OCI-LY7 (cell line): ENCODE measurements at regions not wholly inside any gene's neighbourhood (a gene's known extent, or its start where the extent isn't known, plus 50 kb on each side); places are given as distances from the start of the nearest gene placed in this dataset.

Source experiments
- BruUV-seq: library from RNA; stranded (reverse); fragments of 400-500 nt; replicated peaks from 2 replicates; lab custom pipeline; 2021; lab: Mats Ljungman, UMichigan
- CTCF ChIA-PET: fragments of 300-600 bp; sonication (Branson Sonifier 250); formaldehyde crosslinking; loops from one replicate; lab custom pipeline; 2022; ENCODE audit warnings: antibody characterized with exemption; ENCODE audit not compliant: unreplicated experiment; lab: Charles Lee
- POLR2A ChIA-PET: fragments of 300-600 bp; sonication (Branson Sonifier 250); formaldehyde crosslinking; loops from one replicate; lab custom pipeline; 2022; ENCODE audit warnings: antibody characterized with exemption; lab: Charles Lee
- DNase-seq: peaks from one replicate; pipeline ENCODE4 v3.0.0-alpha.2; 2015; ENCODE audit warnings: low spot score
- H2AFZ ChIP-seq: fragments of 200-600 bp; sonication (generic), shearing (Covaris generic); 2 replicates; pipeline ENCODE4 v1.6.1; 2014; ENCODE audit warnings: mild to moderate bottlenecking, antibody characterized with exemption, low read length, moderate library complexity
- H3K27ac ChIP-seq: fragments of 200-600 bp; sonication (generic); 2 replicates; pipeline ENCODE4 v1.5.1; 2014; ENCODE audit warnings: mixed run types, low read depth, mild to moderate bottlenecking, moderate library complexity, low read length, inconsistent platforms; ENCODE audit not compliant: poor library complexity, severe bottlenecking
- H3K36me3 ChIP-seq: fragments of 200-600 bp; sonication (generic); 2 replicates; pipeline ENCODE4 v1.6.1; 2014; ENCODE audit warnings: mild to moderate bottlenecking, antibody characterized with exemption, low read length, moderate library complexity, mixed read lengths; ENCODE audit not compliant: insufficient read depth
- H3K4me1 ChIP-seq: fragments of 200-600 bp; sonication (generic); 2 replicates; pipeline ENCODE4 v1.5.1; 2014; ENCODE audit warnings: mild to moderate bottlenecking, low read length; ENCODE audit not compliant: insufficient read depth, poor library complexity, severe bottlenecking
- H3K4me2 ChIP-seq: fragments of 200-600 bp; sonication (generic); 2 replicates; pipeline ENCODE4 v1.6.1; 2014; ENCODE audit warnings: mild to moderate bottlenecking, low read length
- H3K4me3 ChIP-seq: fragments of 200-600 bp; sonication (generic); 2 replicates; pipeline ENCODE4 v1.5.1; 2014; ENCODE audit warnings: mild to moderate bottlenecking, low read depth, low read length; ENCODE audit not compliant: poor library complexity, severe bottlenecking
- H3K79me2 ChIP-seq: fragments of 200-600 bp; sonication (generic); 2 replicates; pipeline ENCODE4 v1.6.1; 2016; ENCODE audit warnings: low read depth, mild to moderate bottlenecking, low read length, moderate library complexity, mixed read lengths; ENCODE audit not compliant: insufficient read depth
- H3K9me2 ChIP-seq: fragments of 200-600 bp; sonication (generic); 2 replicates; pipeline ENCODE4 v1.6.1; 2016; ENCODE audit warnings: mild to moderate bottlenecking, low read length, mixed read lengths; ENCODE audit not compliant: insufficient read depth
- H3K9me3 ChIP-seq: fragments of 200-600 bp; sonication (generic); 2 replicates; pipeline ENCODE4 v1.6.1; 2014; ENCODE audit warnings: mild to moderate bottlenecking, mixed run types, low read length, mixed read lengths
- H4K20me1 ChIP-seq: fragments of 200-600 bp; sonication (generic); 2 replicates; pipeline ENCODE4 v1.6.1; 2014; ENCODE audit warnings: mild to moderate bottlenecking, antibody characterized with exemption, low read length, moderate library complexity, mixed read lengths; ENCODE audit not compliant: insufficient read depth
- CTCF ChIP-seq: fragments of 200-600 bp; sonication (generic); conservative IDR thresholded peaks from 2 replicates; pipeline ENCODE4 v1.5.1; 2014; ENCODE audit warnings: mild to moderate bottlenecking, antibody characterized with exemption, low read length, moderate library complexity, mixed read lengths
- EZH2phosphoT487 ChIP-seq: fragments of 200-600 bp; sonication (generic); IDR thresholded peaks from 2 replicates; pipeline ENCODE4 v1.6.1; 2018; ENCODE audit warnings: low read depth, borderline replicate concordance, mild to moderate bottlenecking, mixed run types, antibody characterized with exemption, low read length, moderate library complexity, mixed read lengths
- intact Hi-C: fragments of 100-400 bp; cut with micrococcal nuclease; formaldehyde crosslinking; loops from one replicate; pipeline ENCODE4 v1.10.0; 2022; ENCODE audit not compliant: unreplicated experiment

- Histone ChIP-seq H3K9me3 (no peaks in the 10 kb centered on the region), H3K36me3 (no peaks in the 10 kb centered on the region), H3K9me2 (no peaks in the 10 kb centered on the region), H3K27ac (no peak overlapping the region), H2AFZ (no peak overlapping the region), H3K4me1 (no peaks in the 10 kb centered on the region), H4K20me1 (no peaks in the 10 kb centered on the region), H3K4me3 (no peak overlapping the region), H3K79me2 (no peaks in the 10 kb centered on the region), H3K4me2 (no peak overlapping the region)
- ChIA-PET POLR2A (no interaction called here), CTCF (no interaction called here)
- DNase-seq: no peak
- TF ChIP-seq EZH2phosphoT487: no peak
- no peak for TF ChIP-seq CTCF
- BruUV-seq: no TSS peak
- intact Hi-C loops: no loop called here
Measured at GRCh38 chr14:86310611-86311010, 780.7 kb downstream of the FLRT2 start.

GRCh38 chr14:86310148-86310547, 780.2 kb downstream of the FLRT2 start:
- no peaks in the 10 kb centered on the region for H3K36me3 ChIP-seq
- TF ChIP-seq EZH2phosphoT487 (no peak), CTCF (no peak)
- no peaks in the 10 kb centered on the region for H3K9me3 ChIP-seq
- H3K27ac ChIP-seq: no peak overlapping the region
- POLR2A ChIA-PET: no interaction called here
- H3K4me1 ChIP-seq: no peaks in the 10 kb centered on the region
- intact Hi-C loops: no loop called here
- H3K4me3 ChIP-seq: no peak overlapping the region
- no peaks in the 10 kb centered on the region for H3K9me2 ChIP-seq
- H3K79me2 ChIP-seq: no peaks in the 10 kb centered on the region
- BruUV-seq: no TSS peak
- CTCF ChIA-PET: no interaction called here
- H3K4me2 ChIP-seq: no peak overlapping the region
- no peaks in the 10 kb centered on the region for H4K20me1 ChIP-seq
- no peak for DNase-seq
- H2AFZ ChIP-seq: no peak overlapping the region

GRCh38 chr14:86305058-86305457, 775.1 kb downstream of the FLRT2 start:
- H4K20me1 ChIP-seq: no peaks in the 10 kb centered on the region
- POLR2A ChIA-PET: no interaction called here

More at GRCh38 chr14:86305058-86305457, 775.1 kb downstream of the FLRT2 start:
- TF ChIP-seq EZH2phosphoT487 (no peak), CTCF (no peak)
- CTCF ChIA-PET: no interaction called here
- no peaks in the 10 kb centered on the region for H3K36me3 ChIP-seq
- H3K4me3 ChIP-seq: no peak overlapping the region
- H3K79me2 ChIP-seq: no peaks in the 10 kb centered on the region
- no peak overlapping the region for H2AFZ ChIP-seq
- H3K9me2 ChIP-seq: no peaks in the 10 kb centered on the region
- no peak overlapping the region for H3K27ac ChIP-seq
- no TSS peak for BruUV-seq
- no peaks in the 10 kb centered on the region for H3K9me3 ChIP-seq
- DNase-seq: no peak
- H3K4me1 ChIP-seq: no peaks in the 10 kb centered on the region
- intact Hi-C loops: no loop called here
- H3K4me2 ChIP-seq: no peak overlapping the region
